Keratinocyte (primary cell): ENCODE measurements at regions not wholly inside any gene's neighbourhood (a gene's known extent, or its start where the extent isn't known, plus 50 kb on each side); places are given as distances from the start of the nearest gene placed in this dataset.

Experiments used
- CTCF ChIP-seq, 3 experiments: IDR thresholded peaks in 1 of 3; conservative IDR thresholded peaks in 1 of 3; optimal IDR thresholded peaks in 1 of 3; 2 replicates in 2 of 3; 3 replicates in 1 of 3; pipeline versions ENCODE3 to v1.5.1; 2011; ENCODE audit warnings: low read length in 3 of 3, mild to moderate bottlenecking in 3 of 3, moderate library complexity in 2 of 3, control low read depth in 1 of 3, inconsistent platforms in 1 of 3; ENCODE audit not compliant: insufficient read depth in 2 of 3; ENCODE audit errors: extremely low read depth in 1 of 3
- EZH2 ChIP-seq: IDR thresholded peaks from one replicate; pipeline ENCODE4 v1.6.1; 2012; ENCODE audit warnings: inconsistent platforms, mild to moderate bottlenecking, low read length, moderate library complexity

- TF ChIP-seq CTCF (optimal IDR thresholded peaks at IDR 0.05 in 1 of 3, IDR thresholded peaks at IDR 0.05 in 1 of 3, conservative IDR thresholded peaks at IDR 0.05 in 1 of 3; ENCODE audit: extremely low read depth in 1 of 3, insufficient read depth in 2 of 3, low read length in 3 of 3) (no peak), EZH2 (no peak)
These were observed 728.7 kb upstream of the ROBO1 start for GRCh38 chr3:80496452-80496851.
